ENCODE measurements at regions not wholly inside any gene's neighbourhood (a gene's known extent, or its start where the extent isn't known, plus 50 kb on each side); places are given as distances from the start of the nearest gene placed in this dataset.
"Not testable (repeated sequence)": the region's sequence is repeated elsewhere in the genome, so short reads cannot be mapped to it uniquely, and the experiment has no call there.

GRCh38 chr9:26262421-26263107 lies 584.3 kb upstream of the TUSC1 start:
- in situ Hi-C loops (cut with MboI; ENCODE audit: low sequenced_read_pairs): no loop called here

DNA sequence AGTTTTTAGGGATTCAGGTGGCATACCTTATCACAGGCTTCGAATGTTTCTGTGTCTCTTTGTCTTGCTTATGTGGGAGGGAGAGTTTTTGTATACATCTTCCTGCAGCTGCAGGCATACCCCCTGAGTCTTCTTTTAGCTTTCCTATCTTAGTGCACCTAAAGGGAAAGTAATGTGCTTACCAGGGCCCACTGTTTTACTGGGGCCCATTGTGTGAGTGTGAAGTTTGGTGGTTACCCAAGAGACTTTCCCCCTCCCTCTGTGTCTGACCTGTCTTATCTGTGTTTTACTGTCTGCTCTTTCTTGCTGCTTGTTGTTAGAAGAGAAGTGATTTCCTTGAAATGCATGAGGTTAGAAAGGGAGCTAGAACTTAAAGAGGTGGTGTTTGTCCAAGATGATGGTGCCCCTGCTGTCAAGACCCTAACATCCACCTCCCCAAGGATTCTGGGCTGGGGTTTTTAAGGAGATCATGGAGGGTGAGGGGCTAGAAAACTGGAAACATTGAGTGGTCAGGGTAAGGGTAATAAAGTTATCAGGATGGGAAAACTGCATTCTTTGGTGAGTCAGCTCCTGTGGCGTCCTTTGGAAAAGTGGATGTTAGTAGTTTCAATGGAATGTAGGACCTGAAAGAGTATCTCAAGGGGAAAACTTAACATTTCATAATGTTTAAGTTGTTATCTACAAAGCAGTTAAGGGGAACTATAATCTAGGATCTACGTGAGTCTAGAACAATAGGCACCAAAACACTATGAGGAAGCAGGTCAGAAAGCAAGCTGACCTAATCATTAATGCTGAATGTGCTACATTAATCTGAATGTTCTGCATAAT lies 583.5 kb upstream of the TUSC1 start:
- in situ Hi-C loops (cut with MboI; ENCODE audit: low sequenced_read_pairs): no loop called here

GRCh38 chr9:26260238-26260637 lies 582.0 kb upstream of the TUSC1 start:
- in situ Hi-C loops (cut with MboI; ENCODE audit: low sequenced_read_pairs): no loop called here

GRCh38 chr9:26247861-26248260 lies 569.6 kb upstream of the TUSC1 start:
- in situ Hi-C loops (cut with MboI; ENCODE audit: low sequenced_read_pairs): no loop called here

DNA sequence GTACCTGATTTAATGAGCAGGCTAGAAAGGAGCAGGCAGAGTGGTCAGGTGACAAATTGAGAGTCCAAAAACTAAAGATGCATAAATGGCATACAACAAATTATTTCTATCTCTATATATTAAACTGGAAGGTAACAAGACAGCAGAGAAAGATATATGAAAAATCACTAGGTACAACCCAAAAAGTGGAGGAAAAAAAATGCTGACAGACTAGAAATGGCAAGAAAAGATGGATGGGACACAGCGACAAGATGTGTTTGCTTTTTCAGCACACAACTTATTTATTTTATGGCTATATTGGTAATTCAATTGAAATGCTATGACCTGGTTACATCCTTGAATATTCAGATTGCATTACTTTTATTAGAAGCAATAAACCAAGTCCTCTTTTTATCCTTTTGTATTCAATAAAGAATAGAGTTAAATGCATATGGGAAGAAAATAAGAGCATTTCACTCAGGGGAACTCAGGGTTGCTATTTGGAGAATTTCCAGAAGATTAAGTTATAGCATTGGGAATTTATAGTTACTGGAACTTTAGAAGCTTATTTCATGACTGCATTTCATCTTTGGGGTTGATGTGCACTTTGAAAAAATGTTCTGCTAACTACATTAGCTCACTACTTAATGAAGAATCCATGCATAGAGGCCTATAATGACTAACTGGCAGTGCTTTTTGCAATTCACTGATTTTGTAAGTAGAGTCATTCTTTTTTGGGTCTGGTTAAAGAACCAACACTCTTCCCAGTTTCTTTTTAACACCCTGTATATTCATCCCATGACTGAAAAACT lies 566.6 kb upstream of the TUSC1 start:
- in situ Hi-C loops (cut with MboI; ENCODE audit: low sequenced_read_pairs): no loop called here

DNA sequence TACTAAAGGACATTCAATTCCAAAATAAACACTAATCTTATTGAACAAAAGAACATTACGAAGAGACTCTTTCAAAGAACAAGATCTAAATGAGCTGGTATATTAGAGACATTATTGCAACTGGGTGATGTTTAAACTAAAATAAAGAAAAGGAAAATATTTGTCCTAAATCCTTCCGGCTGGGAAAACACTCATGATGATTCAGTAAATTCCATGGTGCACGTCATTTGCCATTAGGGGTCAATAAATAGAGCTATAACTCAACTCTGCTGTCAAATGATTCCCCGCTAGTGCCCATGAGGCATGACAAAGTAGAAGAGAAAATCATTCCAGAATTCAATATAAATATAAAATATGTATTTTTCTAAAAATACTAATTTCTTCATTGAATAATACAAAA lies 565.5 kb upstream of the TUSC1 start:
- in situ Hi-C loops (cut with MboI; ENCODE audit: low sequenced_read_pairs): no loop called here

- in situ Hi-C loops (cut with MboI; ENCODE audit: low sequenced_read_pairs): no loop called here
Measured at GRCh38 chr9:26243029-26243697, 564.9 kb upstream of the TUSC1 start.

DNA sequence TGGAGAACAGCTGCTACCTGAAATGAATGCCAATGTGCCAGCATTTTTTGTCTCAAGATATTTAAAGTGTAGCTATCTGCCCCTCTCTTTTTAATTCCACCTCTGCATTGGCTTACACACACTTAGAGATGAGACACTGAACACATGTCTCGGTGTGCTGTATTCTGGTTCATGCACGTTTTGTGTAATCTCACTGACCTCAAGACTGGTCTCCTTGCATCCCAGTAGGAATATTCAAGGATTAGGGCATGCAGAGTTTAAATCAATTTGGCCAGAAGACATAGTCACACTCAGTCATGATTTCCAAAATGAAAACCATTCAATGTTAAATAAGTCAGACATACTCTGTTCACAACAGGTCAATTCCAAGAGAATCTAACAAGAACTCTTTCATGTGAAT lies 561.8 kb upstream of the TUSC1 start:
- in situ Hi-C loops (cut with MboI; ENCODE audit: low sequenced_read_pairs): no loop called here

- in situ Hi-C loops (cut with MboI; ENCODE audit: low sequenced_read_pairs): no loop called here
Measured at GRCh38 chr9:26237256-26237655, 559.0 kb upstream of the TUSC1 start.

DNA sequence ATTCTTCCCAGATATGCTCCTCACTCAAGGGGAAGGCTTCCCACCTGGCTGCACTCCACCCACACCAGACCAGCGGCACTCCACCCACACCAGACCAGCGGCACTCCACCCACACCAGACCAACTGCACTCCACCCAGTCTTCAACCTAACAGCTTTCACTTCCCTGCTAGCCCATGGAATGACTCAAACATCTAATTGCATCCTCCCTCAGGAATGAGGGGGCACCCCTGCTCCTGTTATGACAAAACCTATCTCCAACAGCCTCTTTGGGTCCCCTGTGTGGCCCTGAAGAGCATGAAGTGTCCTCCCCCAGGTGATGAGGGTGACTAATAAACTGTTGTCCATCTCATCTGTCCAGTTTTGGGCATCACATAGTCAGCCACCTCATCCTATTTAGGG lies 556.6 kb upstream of the TUSC1 start:
- in situ Hi-C loops (cut with MboI; ENCODE audit: low sequenced_read_pairs): no loop called here

- in situ Hi-C loops (cut with MboI; ENCODE audit: low sequenced_read_pairs): no loop called here
Measured at GRCh38 chr9:26231391-26231790, 553.1 kb upstream of the TUSC1 start.

GRCh38 chr9:26229324-26230054 lies 551.2 kb upstream of the TUSC1 start:
- in situ Hi-C loops (cut with MboI; ENCODE audit: low sequenced_read_pairs): no loop called here

GRCh38 chr9:26228273-26228672 lies 550.0 kb upstream of the TUSC1 start:
- in situ Hi-C loops (cut with MboI; ENCODE audit: low sequenced_read_pairs): no loop called here

DNA sequence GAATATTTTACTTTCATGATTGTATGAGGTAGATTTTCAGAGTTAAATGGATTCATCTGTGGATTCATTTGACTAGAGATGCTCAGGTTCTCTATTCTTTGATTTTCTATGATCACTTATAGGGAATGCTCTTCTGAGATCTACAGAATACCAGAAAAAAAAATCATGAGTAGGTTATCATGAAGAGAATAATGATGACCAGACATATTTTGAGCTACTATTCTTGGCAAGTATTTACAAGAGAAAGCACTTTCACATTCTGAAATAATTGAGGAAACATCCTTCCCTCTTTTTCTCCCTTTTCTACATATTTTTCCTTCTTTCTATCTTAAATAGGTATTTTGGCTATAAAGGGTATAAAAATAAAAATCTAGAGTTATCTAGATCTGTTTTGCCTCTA lies 543.0 kb upstream of the TUSC1 start:
- in situ Hi-C loops (cut with MboI; ENCODE audit: low sequenced_read_pairs): no loop called here

DNA sequence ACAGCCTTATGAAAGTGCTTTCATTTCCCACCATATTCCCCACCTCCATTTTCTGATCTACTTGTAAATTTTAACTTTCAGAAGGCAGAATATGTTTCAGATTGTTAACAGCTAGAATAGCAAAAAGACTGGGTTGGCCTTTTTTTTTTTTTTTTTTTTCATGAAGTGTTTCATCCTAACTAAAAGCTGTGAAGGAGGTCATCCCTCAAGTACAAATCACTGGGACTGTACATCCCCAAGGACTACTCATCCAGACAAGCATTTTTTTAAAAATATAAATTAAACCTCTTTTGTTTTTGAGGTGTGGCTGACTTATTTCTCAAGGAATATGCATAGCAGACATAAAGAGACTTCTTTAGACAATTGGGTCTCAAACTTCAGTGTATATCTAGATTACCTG lies 542.1 kb upstream of the TUSC1 start:
- in situ Hi-C loops (cut with MboI; ENCODE audit: low sequenced_read_pairs): no loop called here

- in situ Hi-C loops (cut with MboI; ENCODE audit: low sequenced_read_pairs): no loop called here
Measured at GRCh38 chr9:26219961-26220360, 541.7 kb upstream of the TUSC1 start.

DNA sequence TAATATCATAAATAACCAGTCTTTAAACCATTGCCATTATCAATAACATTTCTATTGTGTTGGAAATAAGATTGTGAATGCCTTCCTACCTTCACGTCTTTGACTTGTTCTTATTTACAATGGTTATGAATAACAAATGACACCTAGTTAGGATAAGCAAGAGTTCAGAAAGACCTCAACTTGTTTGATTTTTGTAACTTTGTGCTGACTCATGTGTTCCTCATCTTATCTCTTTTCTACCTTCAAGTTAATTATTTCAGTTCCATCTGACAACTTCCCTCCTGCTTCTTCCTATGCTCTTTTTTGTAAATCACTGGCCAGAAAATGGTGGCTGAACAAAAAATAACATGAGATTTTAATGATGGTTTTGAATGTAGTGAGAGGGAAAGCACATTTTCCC lies 538.5 kb upstream of the TUSC1 start:
- in situ Hi-C loops (cut with MboI; ENCODE audit: low sequenced_read_pairs): no loop called here

- in situ Hi-C loops (cut with MboI; ENCODE audit: low sequenced_read_pairs): not testable (repeated sequence)
Measured at GRCh38 chr9:26214713-26215444, 536.6 kb upstream of the TUSC1 start.

DNA sequence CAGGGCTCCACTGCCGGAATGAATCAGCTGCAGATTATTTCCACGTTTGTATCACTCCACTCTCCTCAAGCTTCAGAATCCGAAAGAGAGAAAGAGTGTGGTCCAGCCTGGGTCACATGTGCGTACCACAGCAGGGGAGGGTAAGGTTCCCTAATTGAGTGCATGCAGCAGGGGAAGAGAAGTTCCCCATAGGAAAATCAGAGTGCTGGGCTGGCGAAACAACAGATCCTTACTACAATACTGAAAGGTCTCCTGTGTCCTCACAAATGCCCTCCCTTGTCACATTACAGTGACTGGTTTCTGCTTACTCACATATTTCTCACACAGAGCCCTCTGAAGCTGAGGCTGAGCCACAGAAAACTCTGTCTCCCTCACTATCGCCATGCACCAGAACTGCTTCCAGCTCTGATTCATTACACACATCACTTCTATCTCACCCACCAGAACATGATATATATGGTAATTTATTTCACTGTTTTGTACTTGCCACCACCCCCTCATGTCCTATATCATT lies 532.2 kb upstream of the TUSC1 start:
- in situ Hi-C loops (cut with MboI; ENCODE audit: low sequenced_read_pairs): no loop called here

DNA sequence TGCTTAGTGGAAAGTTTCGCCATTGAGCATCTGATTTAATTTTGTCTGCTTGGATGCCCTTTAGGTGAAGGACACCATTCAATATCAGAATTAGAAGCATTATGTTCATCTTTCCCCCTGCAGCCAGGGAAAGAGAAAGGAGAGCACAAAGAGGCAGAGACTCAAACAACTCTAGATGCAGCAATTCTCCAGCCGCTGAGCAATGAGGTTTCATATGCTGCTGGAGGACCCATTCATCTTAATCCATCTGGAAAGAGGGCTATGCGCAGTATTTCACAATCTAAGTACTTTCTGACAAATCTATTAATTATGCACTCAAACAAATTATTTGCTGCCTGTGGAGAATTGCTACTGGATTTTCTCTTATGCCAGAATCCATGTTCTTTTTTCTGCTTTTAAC lies 527.0 kb upstream of the TUSC1 start:
- in situ Hi-C loops (cut with MboI; ENCODE audit: low sequenced_read_pairs): no loop called here

Measured in HL-60/S4 treated with retinoic acid at 250 ng/mL for 4 days and 3 days (cell line).